ENCODE measurements at regions not wholly inside any gene's neighbourhood (a gene's known extent, or its start where the extent isn't known, plus 50 kb on each side); places are given as distances from the start of the nearest gene placed in this dataset.

DNA sequence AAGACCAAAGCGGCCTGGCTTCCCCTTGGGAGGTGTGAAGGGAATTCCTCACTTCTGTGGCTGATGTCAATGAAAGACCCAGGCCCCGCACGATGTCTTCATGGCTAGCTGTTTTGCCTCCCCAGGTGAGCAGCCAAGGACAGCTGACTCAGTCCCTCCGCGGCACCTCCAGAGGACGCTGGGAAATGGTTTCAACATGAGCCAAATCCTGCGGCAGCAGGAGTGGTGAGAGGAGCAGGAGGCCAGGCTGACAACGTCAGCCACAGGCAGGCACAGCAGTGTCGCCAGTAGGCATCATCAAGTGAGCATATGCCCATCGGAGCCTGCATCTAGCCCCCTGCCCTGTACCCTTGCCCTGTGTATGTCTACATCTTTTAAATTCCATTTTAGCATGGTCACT is 156.4 kb upstream of the RAB6C start:
- TF ChIP-seq MAX (IDR thresholded peaks at IDR 0.05) = no peak
- TF ChIP-seq RAD21 (IDR thresholded peaks at IDR 0.05) = no peak
- no peak for TF ChIP-seq CTCF (IDR thresholded peaks at IDR 0.05; ENCODE audit: low read depth, low read length, missing input control)
- TF ChIP-seq SP1 (IDR thresholded peaks at IDR 0.05) = no peak
- TF ChIP-seq FOXA2 (IDR thresholded peaks at IDR 0.05) = no peak
- TF ChIP-seq JUND (IDR thresholded peaks at IDR 0.05) = no peak
- no peak for TF ChIP-seq REST (IDR thresholded peaks at IDR 0.05)
- no peak for TF ChIP-seq TAF1 (conservative IDR thresholded peaks at IDR 0.05)
- TF ChIP-seq YY1 (IDR thresholded peaks at IDR 0.05) = no peak

All from liver (tissue), 3 donors.